Coronary artery (tissue), 2 donors: ENCODE measurements at regions not wholly inside any gene's neighbourhood (a gene's known extent, or its start where the extent isn't known, plus 50 kb on each side); places are given as distances from the start of the nearest gene placed in this dataset.

ENCODE experiments used
- DNase-seq: peaks from one replicate; pipeline ENCODE4 v3.0.0-alpha.2; 2017; ENCODE audit warnings: low spot score
- H3K27ac ChIP-seq, 2 donors: fragments of 200-600 bp; sonication (generic); one replicate each; pipeline ENCODE4 v1.5.1; 2016 to 2019
- H3K4me3 ChIP-seq: fragments of 200-600 bp; sonication (generic); 2 replicates; pipeline ENCODE4 v1.5.1; 2016; ENCODE audit warnings: mild to moderate bottlenecking, moderate library complexity
- CTCF ChIP-seq: fragments of 200-600 bp; sonication (generic); IDR thresholded peaks from one replicate; pipeline ENCODE4 v1.5.1; 2019; ENCODE audit warnings: antibody characterized with exemption

- Histone ChIP-seq H3K27ac (no peak overlapping the region), H3K4me3 (no peak overlapping the region)
- TF ChIP-seq CTCF, result no peak
- DNase-seq, result no peak
These were observed 333.3 kb upstream of the SEMA3D start for GRCh38 chr7:85520175-85520574.

- H3K4me3 ChIP-seq, result no peak overlapping the region
- no peak overlapping the region for H3K27ac ChIP-seq
- no peak for TF ChIP-seq CTCF
- DNase-seq, result no peak
These were observed 329.8 kb upstream of the SEMA3D start for GRCh38 chr7:85516675-85517074.

GRCh38 chr7:85512790-85513189 is 325.9 kb upstream of the SEMA3D start:
- no peak for DNase-seq

GRCh38 chr7:85510287-85510686 is 323.4 kb upstream of the SEMA3D start:
- TF ChIP-seq CTCF, result no peak
- Histone ChIP-seq H3K27ac (no peak overlapping the region), H3K4me3 (no peak overlapping the region)
- no peak for DNase-seq

More at GRCh38 chr7:85512790-85513189, 325.9 kb upstream of the SEMA3D start:
- Histone ChIP-seq H3K4me3 (no peak overlapping the region), H3K27ac (no peak overlapping the region)
- no peak for TF ChIP-seq CTCF

- DNase-seq, result no peak
- Histone ChIP-seq H3K27ac (no peak overlapping the region), H3K4me3 (no peak overlapping the region)
- TF ChIP-seq CTCF, result no peak
These were observed 322.6 kb upstream of the SEMA3D start for GRCh38 chr7:85509476-85509875.

- Histone ChIP-seq H3K27ac (no peak overlapping the region), H3K4me3 (no peak overlapping the region)
- TF ChIP-seq CTCF, result no peak
- no peak for DNase-seq
These were observed 322.0 kb upstream of the SEMA3D start for GRCh38 chr7:85508642-85509410.

GRCh38 chr7:85498031-85498430 is 311.2 kb upstream of the SEMA3D start:
- DNase-seq, result no peak
- Histone ChIP-seq H3K4me3 (no peak overlapping the region), H3K27ac (no peak overlapping the region)
- no peak for TF ChIP-seq CTCF
